B cell (primary cell): ENCODE measurements at regions not wholly inside any gene's neighbourhood (a gene's known extent, or its start where the extent isn't known, plus 50 kb on each side); places are given as distances from the start of the nearest gene placed in this dataset.

Experiments used
- ATAC-seq: fragments of 200-7000 bp; cut with Tn5 transposase; one replicate; pipeline ENCODE4 v1.10.0; 2021; ENCODE audit warnings: low read depth, mild to moderate bottlenecking, moderate number of reproducible peaks, moderate library complexity
- CTCF ChIA-PET: fragments of 350-600 bp; sonication (Branson Sonifier 250); formaldehyde crosslinking; loops from one replicate; lab custom pipeline; 2021; ENCODE audit warnings: antibody characterized with exemption, inconsistent platforms; lab: Charles Lee
- POLR2A ChIA-PET: fragments of 350-600 bp; sonication (Branson Sonifier 250); formaldehyde crosslinking; loops from one replicate; lab custom pipeline; 2021; ENCODE audit warnings: antibody characterized with exemption; lab: Charles Lee
- DNase-seq: peaks from one replicate; pipeline ENCODE4 v3.0.0; 2013
- H2AFZ ChIP-seq: 2 replicates; pipeline ENCODE4 v1.6.1; 2012; ENCODE audit warnings: mild to moderate bottlenecking, low read depth, low read length; ENCODE audit not compliant: insufficient read depth, poor library complexity, severe bottlenecking
- H3K27ac ChIP-seq, 2 donors: 1 replicate in 1 of 2; 2 replicates in 1 of 2; pipeline ENCODE4 v1.5.1; 2012 to 2013; ENCODE audit warnings: low read length in 2 of 2, mild to moderate bottlenecking in 2 of 2, moderate library complexity in 1 of 2
- H3K27me3 ChIP-seq, 4 experiments: fragments of 200-600 bp in 1 of 4; sonication (generic) in 1 of 4; replicated peaks in 1 of 4; 1 replicate in 2 of 4; 2 replicates in 2 of 4; pipeline versions ENCODE4 v1.6.1 to v1.7.0; 2013 to 2016; ENCODE audit warnings: low read length in 3 of 4, mild to moderate bottlenecking in 2 of 4, mixed read lengths in 1 of 4, moderate library complexity in 1 of 4; ENCODE audit not compliant: insufficient read depth in 4 of 4, control insufficient read depth in 3 of 4; ENCODE audit errors: control extremely low read depth in 1 of 4
- H3K36me3 ChIP-seq, 2 experiments: replicated peaks in 1 of 2; 1 replicate in 1 of 2; 2 replicates in 1 of 2; pipeline versions ENCODE4 v1.6.1 to v1.7.1; 2013; ENCODE audit warnings: low read length in 1 of 2; ENCODE audit not compliant: insufficient read depth in 2 of 2, control insufficient read depth in 1 of 2; ENCODE audit errors: control extremely low read depth in 1 of 2, extremely low read depth in 1 of 2
- H3K4me1 ChIP-seq, 2 donors: fragments of 200-600 bp in 1 of 2; sonication (generic) in 1 of 2; 1 replicate in 1 of 2; 2 replicates in 1 of 2; pipeline versions ENCODE4 v1.5.1 to v1.6.1; 2013 to 2017; ENCODE audit warnings: low read length in 2 of 2; ENCODE audit not compliant: control insufficient read depth in 2 of 2, insufficient read depth in 2 of 2
- H3K4me2 ChIP-seq: replicated peaks from 2 replicates; pipeline ENCODE3; 2012; ENCODE audit warnings: mild to moderate bottlenecking, low read depth, low read length; ENCODE audit not compliant: poor library complexity, severe bottlenecking
- H3K4me3 ChIP-seq, 5 experiments: fragments of 200-600 bp in 1 of 5; sonication (generic) in 1 of 5; 1 replicate in 3 of 5; 2 replicates in 2 of 5; pipeline versions ENCODE4 v1.5.1 to v1.7.0; 2011 to 2016; ENCODE audit warnings: low read length in 4 of 5, mild to moderate bottlenecking in 4 of 5, low read depth in 2 of 5, control low read depth in 1 of 5, moderate library complexity in 1 of 5; ENCODE audit not compliant: insufficient read depth in 1 of 5; ENCODE audit errors: control extremely low read depth in 1 of 5, extremely low read depth in 1 of 5
- H3K79me2 ChIP-seq: fragments of 200-600 bp; sonication (generic); one replicate; pipeline ENCODE4 v1.6.0; 2016; ENCODE audit warnings: low read length; ENCODE audit not compliant: control insufficient read depth, insufficient read depth
- H3K9ac ChIP-seq: fragments of 200-600 bp; sonication (generic); 2 replicates; pipeline ENCODE4 v1.6.1; 2017; ENCODE audit warnings: mild to moderate bottlenecking, low read length, moderate library complexity
- H3K9me3 ChIP-seq, 3 donors: one replicate each; pipeline versions ENCODE4 v1.6.1 to v1.7.1; 2013; ENCODE audit warnings: low read length in 2 of 3; ENCODE audit not compliant: control insufficient read depth in 2 of 3, insufficient read depth in 1 of 3; ENCODE audit errors: control extremely low read depth in 1 of 3
- H4K20me1 ChIP-seq: 2 replicates; pipeline ENCODE4 v1.6.0; 2012; ENCODE audit warnings: mild to moderate bottlenecking, low read length; ENCODE audit not compliant: insufficient read depth, control insufficient read depth, poor library complexity, severe bottlenecking
- H3K27ac Mint-ChIP-seq: one replicate; pipeline ENCODE4 v1.8.0; 2021; ENCODE audit warnings: mixed read lengths
- H3K27me3 Mint-ChIP-seq: one replicate; pipeline ENCODE4 v1.8.0; 2021; ENCODE audit warnings: mixed read lengths
- H3K4me1 Mint-ChIP-seq: one replicate; pipeline ENCODE4 v1.8.0; 2021; ENCODE audit warnings: mixed read lengths
- H3K4me3 Mint-ChIP-seq: one replicate; pipeline ENCODE4 v1.8.0; 2021; ENCODE audit warnings: mixed read lengths
- H3K9me3 Mint-ChIP-seq: one replicate; pipeline ENCODE4 v1.8.0; 2022; ENCODE audit warnings: mixed read lengths; ENCODE audit not compliant: insufficient read depth
- CTCF ChIP-seq: fragments of 200-600 bp; IDR thresholded peaks from one replicate; pipeline ENCODE4 v1.8.0; 2022; ENCODE audit warnings: antibody characterized with exemption, mild to moderate bottlenecking
- EZH2 ChIP-seq: IDR thresholded peaks from 2 replicates; pipeline ENCODE4 v1.6.1; 2012; ENCODE audit warnings: borderline replicate concordance, low read depth, mild to moderate bottlenecking, moderate library complexity, low read length; ENCODE audit not compliant: insufficient read depth, poor library complexity, severe bottlenecking
- WGBS: methylation state at CpG from one replicate; pipeline ENCODE4 v1.1.5; 2013; ENCODE audit warnings: missing lambda C conversion rate; ENCODE audit not compliant: insufficient coverage; 5-methylcytosine and 5-hydroxymethylcytosine counted together
- intact Hi-C: fragments of 100-400 bp; cut with micrococcal nuclease; formaldehyde crosslinking; loops from one replicate; pipeline ENCODE4 v1.10.0; 2022

GRCh38 chr18:67109535-67109934 is 407.0 kb downstream of the DSEL start:
- WGBS: no CpG with 5 or more reads among the region's 1 CpG
- no peaks in the 10 kb centered on the region for H3K9me3 Mint-ChIP-seq
- no peak overlapping the region for H3K27ac ChIP-seq
- H3K27me3 Mint-ChIP-seq: no peaks in the 10 kb centered on the region
- H3K27ac Mint-ChIP-seq: no peak overlapping the region
- no peaks in the 10 kb centered on the region for H3K27me3 ChIP-seq
- no peak overlapping the region for H2AFZ ChIP-seq
- ATAC-seq: no peak
- H3K4me1 Mint-ChIP-seq: no peaks in the 10 kb centered on the region
- H3K4me2 ChIP-seq: no peak overlapping the region
- ChIA-PET POLR2A (no interaction called here), CTCF (no interaction called here)
- TF ChIP-seq CTCF: no peak
- no peak for DNase-seq
- H3K4me3 Mint-ChIP-seq: no peak overlapping the region
- H3K4me3 ChIP-seq: no peak overlapping the region
- no peaks in the 10 kb centered on the region for H3K79me2 ChIP-seq
- H3K4me1 ChIP-seq: no peaks in the 10 kb centered on the region
- H3K36me3 ChIP-seq: no peaks in the 10 kb centered on the region
- H3K9me3 ChIP-seq: no peaks in the 10 kb centered on the region
- no peak overlapping the region for H3K9ac ChIP-seq
- intact Hi-C loops: no loop called here
- no peaks in the 10 kb centered on the region for H4K20me1 ChIP-seq

GRCh38 chr18:67108894-67109293 is 407.6 kb downstream of the DSEL start:
- H3K4me3 Mint-ChIP-seq: no peak overlapping the region
- CTCF ChIA-PET: no interaction called here
- Histone ChIP-seq H3K4me3 (no peak overlapping the region), H3K4me2 (no peak overlapping the region), H3K27ac (no peak overlapping the region), H3K9ac (no peak overlapping the region), H3K4me1 (no peaks in the 10 kb centered on the region), H2AFZ (no peak overlapping the region), H4K20me1 (no peaks in the 10 kb centered on the region), H3K9me3 (no peaks in the 10 kb centered on the region), H3K36me3 (no peaks in the 10 kb centered on the region), H3K79me2 (no peaks in the 10 kb centered on the region), H3K27me3 (no peaks in the 10 kb centered on the region)
- H3K27me3 Mint-ChIP-seq: no peaks in the 10 kb centered on the region
- intact Hi-C loops: no loop called here
- H3K4me1 Mint-ChIP-seq: no peaks in the 10 kb centered on the region
- 100% methylated on average over 1 of the region's 3 CpGs for WGBS
- POLR2A ChIA-PET: no interaction called here
- no peaks in the 10 kb centered on the region for H3K9me3 Mint-ChIP-seq
- no peak for TF ChIP-seq EZH2
- no peak for TF ChIP-seq CTCF
- H3K27ac Mint-ChIP-seq: no peak overlapping the region
- DNase-seq (no peak), ATAC-seq (no peak)
